Stimulated activated CD4-positive, alpha-beta T cell treated with anti-CD3 and anti-CD28 coated beads, Interleukin-2, amount 100 ng/mL, for 48 hours (primary cell): ENCODE measurements at regions not wholly inside any gene's neighbourhood (a gene's known extent, or its start where the extent isn't known, plus 50 kb on each side); places are given as distances from the start of the nearest gene placed in this dataset.
"Not testable (repeated sequence)": the region's sequence is repeated elsewhere in the genome, so short reads cannot be mapped to it uniquely, and the experiment has no call there.

ENCODE experiments used
- DNase-seq, 2 donors: peaks; one replicate each; pipeline ENCODE4 v3.0.0-alpha.2; 2020

DNA sequence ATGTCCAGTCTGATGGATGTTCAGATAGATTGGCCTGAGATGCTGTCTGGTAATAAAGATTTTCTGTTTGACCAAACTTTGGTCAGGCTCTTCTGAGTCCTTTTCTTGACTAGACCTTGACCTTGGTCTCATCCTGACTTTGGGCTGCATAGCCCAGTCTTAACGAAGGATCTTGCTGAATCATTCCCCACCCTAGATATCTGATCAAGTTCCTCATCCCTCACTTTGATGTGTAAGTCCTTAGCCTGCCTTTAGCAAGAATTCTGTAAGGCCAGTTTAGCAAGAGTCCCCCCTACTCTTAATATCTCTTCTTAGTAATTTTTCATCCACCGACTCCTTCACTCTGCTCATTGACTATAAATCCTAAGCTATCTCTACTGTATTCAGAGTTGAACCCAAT is 244.4 kb upstream of the JADE1 start:
- no peak for DNase-seq

GRCh38 chr4:128564081-128564630 is 245.3 kb upstream of the JADE1 start:
- DNase-seq, result no peak

- no peak for DNase-seq
Observed at GRCh38 chr4:128560754-128561495, 248.6 kb upstream of the JADE1 start.

- DNase-seq, result no peak
Observed at GRCh38 chr4:128558896-128559679, 250.4 kb upstream of the JADE1 start.

DNA sequence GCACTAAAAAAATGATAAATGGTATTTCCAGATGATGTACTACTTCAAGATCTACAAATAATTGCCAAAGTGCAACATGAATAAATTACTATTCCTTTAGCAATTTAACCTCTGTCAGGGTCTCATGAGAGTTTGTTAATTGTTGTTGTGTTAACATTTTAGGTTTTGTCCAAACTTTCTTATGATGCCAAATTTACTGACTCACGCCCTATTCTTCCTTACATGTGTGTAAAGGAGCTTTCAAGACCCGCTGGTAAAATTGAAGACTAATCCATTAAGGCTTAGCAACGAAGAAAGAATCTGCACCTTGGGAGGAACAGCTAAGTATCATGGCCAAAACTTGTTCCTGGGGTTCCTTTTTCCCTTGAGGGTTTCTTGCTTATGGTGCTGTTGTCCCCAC is 252.7 kb upstream of the JADE1 start:
- no peak for DNase-seq

DNA sequence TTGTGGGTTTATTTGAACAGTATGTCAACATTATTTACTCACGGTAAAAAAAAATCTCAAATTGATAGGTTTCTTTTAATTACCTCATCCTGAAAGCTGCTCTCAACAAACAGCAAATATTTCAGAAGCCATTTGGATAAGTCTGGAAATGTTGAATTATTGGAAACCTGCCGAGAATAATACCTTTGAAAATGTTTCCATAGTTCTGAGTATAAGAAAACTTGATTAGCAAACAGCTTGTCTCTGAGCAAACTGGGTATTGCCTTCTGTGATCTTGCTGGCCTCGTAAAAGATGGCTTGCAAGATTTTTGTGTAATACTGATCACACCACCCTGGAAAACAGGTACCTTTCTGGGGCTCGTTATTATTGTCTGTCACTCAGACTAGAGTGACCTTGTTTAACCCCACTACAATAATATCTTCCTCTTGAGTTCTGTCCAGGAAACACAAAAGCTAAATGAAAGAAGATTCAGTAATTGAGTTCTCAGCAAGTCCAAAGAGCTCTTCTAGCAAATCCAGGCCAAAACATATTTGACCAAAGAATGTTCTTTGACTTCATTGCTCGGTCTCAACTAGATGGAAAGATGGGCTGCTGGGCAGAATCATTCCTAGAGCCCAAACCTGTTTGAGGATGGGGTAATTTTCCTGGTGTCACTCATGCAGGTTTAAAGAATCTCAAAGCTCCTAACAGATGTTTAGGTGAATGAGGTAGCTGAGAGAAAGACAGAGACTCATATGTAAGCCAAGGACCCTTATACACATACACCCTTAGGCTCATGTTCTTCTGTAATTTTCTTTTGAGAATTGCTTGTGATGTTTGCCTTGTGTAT is 255.6 kb upstream of the JADE1 start:
- no peak for DNase-seq

GRCh38 chr4:128552586-128552907 is 257.0 kb upstream of the JADE1 start:
- no peak for DNase-seq

- no peak for DNase-seq
Observed at GRCh38 chr4:128551280-128551679, 258.2 kb upstream of the JADE1 start.

DNA sequence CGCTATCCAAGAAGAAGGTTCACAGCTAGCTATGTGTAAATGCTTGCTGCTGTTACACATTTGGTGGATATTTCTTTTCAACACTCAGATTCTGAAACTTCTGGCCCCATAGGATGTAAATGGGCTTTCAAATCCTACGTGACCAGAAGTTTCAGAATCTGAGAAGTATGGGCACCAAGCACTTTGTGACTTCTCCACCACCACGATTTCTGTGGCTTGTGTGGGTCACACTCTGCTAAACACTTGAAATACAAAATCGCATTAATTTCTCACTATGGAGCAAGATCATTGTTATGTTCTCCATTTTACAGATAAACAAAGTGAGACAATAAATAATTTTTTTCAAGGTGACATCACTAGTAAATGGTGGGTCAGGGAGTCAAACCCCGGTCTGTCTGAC is 259.4 kb upstream of the JADE1 start:
- no peak for DNase-seq

- no peak for DNase-seq
Observed at GRCh38 chr4:128549636-128550035, 259.9 kb upstream of the JADE1 start.

GRCh38 chr4:128548381-128548780 is 260.8 kb upstream of the PGRMC2 start:
- no peak for DNase-seq

GRCh38 chr4:128544272-128544671 is 256.7 kb upstream of the PGRMC2 start:
- no peak for DNase-seq

GRCh38 chr4:128543696-128544095 is 256.1 kb upstream of the PGRMC2 start:
- no peak for DNase-seq

DNA sequence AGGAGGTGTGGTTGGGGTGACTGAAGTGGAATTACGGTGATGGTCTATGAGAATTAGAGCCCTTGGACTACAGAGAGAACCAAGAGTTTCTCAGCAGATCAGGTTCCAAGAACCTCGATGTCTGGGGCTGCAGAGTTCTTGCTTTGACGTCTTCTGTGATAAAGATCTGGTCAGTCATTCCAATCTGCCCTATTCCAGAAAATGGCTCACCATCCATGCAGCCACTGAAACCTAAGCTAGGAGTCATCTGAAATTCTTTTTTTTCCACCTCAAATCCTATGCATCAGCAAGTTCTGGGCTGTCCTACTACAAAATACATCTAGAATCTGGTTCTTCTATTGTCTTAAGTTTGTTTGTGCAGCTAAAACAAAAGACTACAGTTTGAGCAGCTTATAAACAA is 254.4 kb upstream of the PGRMC2 start:
- no peak for DNase-seq

DNA sequence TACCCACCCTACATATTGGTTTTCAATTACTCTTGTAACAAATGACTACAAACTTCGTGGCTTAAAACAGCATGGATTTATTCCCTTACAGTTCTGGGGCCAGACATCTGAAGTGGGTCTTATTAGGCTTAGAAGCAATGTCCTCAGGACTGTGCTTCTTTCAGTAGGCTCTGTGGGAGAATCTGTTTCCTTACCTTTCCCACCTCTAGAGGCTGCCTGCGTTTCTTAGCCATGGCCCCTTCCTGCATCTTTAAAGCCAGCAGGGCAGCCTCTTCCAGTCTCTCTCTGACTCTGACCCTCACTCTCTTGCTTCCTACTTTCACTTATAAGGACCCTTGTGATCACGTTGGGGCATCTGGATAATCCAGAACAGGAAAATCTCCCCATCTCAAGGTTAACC is 252.5 kb upstream of the PGRMC2 start:
- no peak for DNase-seq

DNA sequence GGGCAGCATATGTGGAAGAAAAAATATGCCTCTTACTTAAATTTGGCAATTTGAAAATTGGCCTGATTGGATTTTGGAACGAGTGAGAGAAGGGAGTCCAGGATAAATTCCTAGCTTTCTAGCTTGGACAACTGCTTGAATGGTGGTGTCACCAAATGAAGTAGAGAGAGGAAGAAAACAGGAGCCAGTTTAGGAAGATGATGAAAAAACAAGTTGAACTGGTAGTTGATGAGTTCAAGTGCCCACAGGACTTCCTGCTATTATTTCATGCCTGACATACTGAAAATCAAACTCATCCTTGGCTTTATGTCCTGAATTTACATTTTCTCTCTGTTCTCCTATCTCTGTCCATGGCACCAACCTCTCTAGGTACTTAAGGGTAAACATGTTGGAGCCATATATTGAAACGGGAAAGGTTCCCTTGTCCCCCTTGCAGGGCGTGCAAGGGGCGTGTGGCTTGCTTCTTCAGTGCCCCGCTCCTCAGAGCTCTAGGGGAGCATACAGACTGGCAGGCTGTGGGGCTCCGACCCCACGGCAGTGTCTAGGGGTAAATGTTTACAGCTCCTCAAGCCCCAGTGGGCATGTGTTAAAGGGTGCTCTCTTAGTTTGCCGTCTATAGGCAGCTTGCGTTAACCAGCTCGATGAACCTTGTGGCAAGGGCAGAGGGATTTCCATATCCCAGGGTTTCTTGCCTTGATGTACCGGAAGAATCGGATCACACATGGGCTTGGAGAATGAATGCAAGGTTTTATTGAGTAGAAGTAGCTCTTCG is 250.7 kb upstream of the PGRMC2 start:
- DNase-seq, result no peak

DNA sequence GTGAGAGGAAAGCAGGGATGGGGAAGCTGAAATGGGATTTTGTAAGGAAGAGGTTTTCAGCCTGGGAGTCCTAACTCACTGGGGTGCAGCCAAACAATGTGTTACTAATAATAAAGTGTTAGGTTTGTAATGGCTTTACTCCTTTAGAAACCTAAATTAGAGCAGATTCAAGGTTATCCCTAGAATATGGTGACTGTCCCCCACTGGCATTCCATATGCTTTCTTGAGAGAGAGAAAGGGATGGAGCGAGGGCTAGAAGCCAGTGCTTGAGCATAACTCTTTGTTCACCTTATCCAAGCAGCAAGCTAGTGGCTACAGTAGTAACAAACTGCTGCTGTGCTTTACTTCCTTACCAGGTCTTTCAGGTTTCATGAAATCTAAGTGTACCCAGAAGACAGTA is 249.1 kb upstream of the PGRMC2 start:
- DNase-seq, result no peak

DNA sequence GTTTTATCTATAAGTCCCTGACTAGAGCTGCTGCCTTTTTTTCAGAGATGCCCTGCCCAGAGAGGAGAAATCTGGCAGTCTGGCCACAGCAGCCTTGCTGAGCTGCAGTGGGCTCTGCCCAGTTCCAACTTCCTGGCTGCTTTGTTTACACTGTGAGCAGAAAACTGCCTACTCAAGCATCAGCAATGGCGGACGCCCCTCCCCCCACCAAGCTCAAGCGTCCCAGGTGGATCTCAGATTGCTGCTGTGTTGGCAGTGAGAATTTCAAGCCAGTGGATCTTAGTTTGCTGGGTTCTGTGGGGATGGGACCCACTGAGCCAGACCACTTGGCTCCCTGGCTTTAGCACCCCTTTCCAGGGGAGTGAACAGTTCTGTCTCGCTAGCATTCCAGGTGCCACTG is 247.9 kb upstream of the PGRMC2 start:
- not testable (repeated sequence) for DNase-seq

DNA sequence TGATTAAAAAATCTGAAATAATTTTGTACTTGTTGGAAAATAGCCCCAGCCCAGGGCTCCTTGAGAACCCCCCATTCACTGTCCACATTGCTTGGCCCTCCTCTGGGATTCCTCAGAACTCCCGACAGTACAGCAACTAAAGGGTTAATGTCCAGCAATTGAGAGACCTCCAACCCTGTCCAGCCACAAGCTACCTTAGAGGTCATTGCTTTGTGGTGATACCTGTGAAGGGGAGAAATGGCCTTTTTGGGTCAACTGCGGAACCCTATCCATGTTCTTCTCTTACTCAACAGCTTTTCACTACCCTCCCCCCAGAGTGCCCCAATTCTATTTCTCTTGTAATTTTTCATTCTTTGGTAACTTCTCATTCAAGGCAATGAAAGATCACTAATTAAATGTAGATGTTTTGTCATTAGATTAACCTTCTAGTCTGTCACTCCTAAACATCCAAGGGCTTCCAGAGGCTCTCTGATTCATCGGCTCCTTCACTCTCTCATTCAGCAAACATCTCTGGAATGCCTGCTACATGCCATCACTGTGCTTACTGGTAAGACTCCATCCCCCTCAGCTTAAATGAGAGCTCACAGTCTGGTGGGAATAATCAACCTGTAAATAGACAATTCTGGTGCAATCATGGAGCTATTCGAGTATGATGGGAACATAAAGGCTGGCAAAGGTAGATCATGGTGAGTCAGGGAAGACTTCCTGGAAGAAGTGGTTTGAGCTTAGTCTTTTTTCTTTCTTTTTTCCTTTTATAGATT is 241.4 kb upstream of the PGRMC2 start:
- no peak for DNase-seq

- no peak for DNase-seq
Observed at GRCh38 chr4:128527946-128528576, 240.4 kb upstream of the PGRMC2 start.

GRCh38 chr4:128527351-128527750 is 239.7 kb upstream of the PGRMC2 start:
- no peak for DNase-seq
